Endothelial cell of umbilical vein (primary cell): ENCODE measurements at regions not wholly inside any gene's neighbourhood (a gene's known extent, or its start where the extent isn't known, plus 50 kb on each side); places are given as distances from the start of the nearest gene placed in this dataset.

ENCODE experiments used
- BruUV-seq: library from RNA; stranded (reverse); fragments of 400-500 nt; replicated peaks from 2 replicates; lab custom pipeline; 2021; lab: Mats Ljungman, UMichigan
- CTCF ChIA-PET: fragments of 300-600, 350-600 bp; sonication (Branson Sonifier 250); formaldehyde crosslinking; loops from one replicate; lab custom pipeline; 2021; ENCODE audit warnings: antibody characterized with exemption, inconsistent platforms; lab: Charles Lee
- POLR2A ChIA-PET: fragments of 300-600, 350-600 bp; sonication (Branson Sonifier 250); formaldehyde crosslinking; loops from one replicate; lab custom pipeline; 2021; ENCODE audit warnings: antibody characterized with exemption, inconsistent platforms; lab: Charles Lee
- DNase-seq: peaks from one replicate; pipeline ENCODE4 v3.0.0-alpha.2; 2011; ENCODE audit warnings: low read depth, low spot score
- FAIRE-seq: peaks from 2 replicates; lab custom pipeline; 2011; peaks lifted over from hg19 to GRCh38; lab: Jason Lieb, UNC
- H2AFZ ChIP-seq: 2 replicates; pipeline ENCODE4 v1.6.0; 2012; ENCODE audit warnings: low read depth, low read length, control low read depth, inconsistent platforms
- H3K27ac ChIP-seq: 2 replicates; pipeline ENCODE4 v1.5.1; 2011; ENCODE audit warnings: low read depth, mild to moderate bottlenecking, control low read depth, low read length, moderate library complexity; ENCODE audit not compliant: insufficient read depth
- H3K27me3 ChIP-seq, 2 experiments: 2 replicates each; pipeline versions ENCODE4 v1.6.0 to v1.6.1; 2011; ENCODE audit warnings: low read length in 2 of 2, mixed read lengths in 1 of 2; ENCODE audit not compliant: control insufficient read depth in 2 of 2, insufficient read depth in 2 of 2
- H3K36me3 ChIP-seq, 2 experiments: 2 replicates in 1 of 2; 3 replicates in 1 of 2; pipeline ENCODE4 v1.5.1; 2011; ENCODE audit warnings: low read length in 2 of 2, mild to moderate bottlenecking in 1 of 2, moderate library complexity in 1 of 2; ENCODE audit not compliant: control insufficient read depth in 2 of 2, insufficient read depth in 2 of 2; ENCODE audit errors: extremely low read depth in 1 of 2
- H3K4me1 ChIP-seq: 3 replicates; pipeline ENCODE4 v1.5.1; 2011; ENCODE audit warnings: mild to moderate bottlenecking, low read length; ENCODE audit not compliant: control insufficient read depth, insufficient read depth; ENCODE audit errors: extremely low read depth
- H3K4me2 ChIP-seq: 2 replicates; pipeline ENCODE4 v1.6.1; 2011; ENCODE audit warnings: low read length, control low read depth, mixed read lengths; ENCODE audit not compliant: insufficient read depth
- H3K4me3 ChIP-seq, 3 experiments: fragments of 200-600 bp in 1 of 3; sonication (generic), shearing (Covaris generic) in 1 of 3; replicated peaks in 1 of 3; 2 replicates each; pipeline ENCODE4 v1.5.1; 2011 to 2016; ENCODE audit warnings: control low read depth in 3 of 3, low read length in 3 of 3, mild to moderate bottlenecking in 2 of 3, inconsistent platforms in 1 of 3, low read depth in 1 of 3, moderate library complexity in 1 of 3; ENCODE audit not compliant: insufficient read depth in 1 of 3
- H3K79me2 ChIP-seq: 2 replicates; pipeline ENCODE4 v1.6.0; 2012; ENCODE audit warnings: low read length, inconsistent platforms; ENCODE audit not compliant: control insufficient read depth, insufficient read depth
- H3K9ac ChIP-seq: replicated peaks from 2 replicates; pipeline ENCODE3; 2011; ENCODE audit warnings: low read length, control low read depth; ENCODE audit not compliant: insufficient read depth; ENCODE audit errors: extremely low read depth
- H3K9me1 ChIP-seq: replicated peaks from 3 replicates; pipeline ENCODE4 v1.6.0; 2011; ENCODE audit warnings: mild to moderate bottlenecking, low read length; ENCODE audit not compliant: control insufficient read depth, insufficient read depth; ENCODE audit errors: extremely low read depth
- H3K9me3 ChIP-seq: replicated peaks from 2 replicates; pipeline ENCODE4 v1.5.1; 2012; ENCODE audit warnings: low read length, inconsistent platforms; ENCODE audit not compliant: control insufficient read depth, insufficient read depth
- H4K20me1 ChIP-seq: replicated peaks from 2 replicates; pipeline ENCODE3; 2011; ENCODE audit warnings: mild to moderate bottlenecking, low read length; ENCODE audit not compliant: control insufficient read depth, insufficient read depth; ENCODE audit errors: extremely low read depth
- EZH2 ChIP-seq: IDR thresholded peaks from 2 replicates; pipeline ENCODE4 v1.6.1; 2012; ENCODE audit warnings: borderline replicate concordance, low read depth, mild to moderate bottlenecking, moderate library complexity, low read length, inconsistent platforms; ENCODE audit not compliant: severe bottlenecking
- FOS ChIP-seq: IDR thresholded peaks from 2 replicates; pipeline ENCODE4 v1.6.1; 2011; ENCODE audit warnings: mild to moderate bottlenecking, low read length, moderate library complexity, borderline replicate concordance; ENCODE audit not compliant: insufficient read depth
- GATA2 ChIP-seq: IDR thresholded peaks from 2 replicates; pipeline ENCODE4 v1.7.0; 2011; ENCODE audit warnings: low read depth, mild to moderate bottlenecking, moderate library complexity, mixed read lengths, low read length; ENCODE audit not compliant: insufficient read length, insufficient read depth
- JUN ChIP-seq: IDR thresholded peaks from 2 replicates; pipeline ENCODE4 v1.6.1; 2011; ENCODE audit warnings: borderline replicate concordance, low read depth; ENCODE audit not compliant: insufficient read length, insufficient read depth
- MYC ChIP-seq: IDR thresholded peaks from one replicate; pipeline ENCODE4 v1.6.1; 2011; ENCODE audit warnings: mild to moderate bottlenecking, low read depth, low read length
- POLR2A ChIP-seq: IDR thresholded peaks from 2 replicates; pipeline ENCODE4 v1.6.1; 2012; ENCODE audit warnings: low read depth, mild to moderate bottlenecking, control low read depth, low read length
- POLR2AphosphoS5 ChIP-seq: IDR thresholded peaks from 2 replicates; pipeline ENCODE4 v1.6.1; 2012; ENCODE audit warnings: low read depth, mild to moderate bottlenecking, control low read depth, low read length, moderate library complexity; ENCODE audit not compliant: insufficient read depth
- dilution Hi-C: fragments of 300-500 bp; cut with MboI; formaldehyde crosslinking; loops from one replicate; pipeline ENCODE4 v1.15.0; 2019; ENCODE audit warnings: low sequenced_read_pairs; ENCODE audit not compliant: extremely low pct_ligation_motif_present
- intact Hi-C: fragments of 100-400 bp; cut with micrococcal nuclease; formaldehyde crosslinking; loops from one replicate; pipeline ENCODE4 v1.10.0; 2022
- TF ChIP-seq, protein P1 (sequence below): IDR thresholded peaks from 2 replicates; pipeline ENCODE4 v1.6.1; 2011; ENCODE audit not compliant: insufficient read depth, insufficient read length
- TF ChIP-seq, protein P2 (sequence below), 2 donors: IDR thresholded peaks; 1 replicate in 1 of 2; 2 replicates in 1 of 2; pipeline ENCODE4 v1.5.1; 2011; ENCODE audit warnings: low read length in 2 of 2, mild to moderate bottlenecking in 2 of 2, moderate library complexity in 2 of 2, control low read depth in 1 of 2, inconsistent platforms in 1 of 2, low read depth in 1 of 2; ENCODE audit not compliant: insufficient read depth in 1 of 2; ENCODE audit errors: extremely low read depth in 1 of 2

DNA sequence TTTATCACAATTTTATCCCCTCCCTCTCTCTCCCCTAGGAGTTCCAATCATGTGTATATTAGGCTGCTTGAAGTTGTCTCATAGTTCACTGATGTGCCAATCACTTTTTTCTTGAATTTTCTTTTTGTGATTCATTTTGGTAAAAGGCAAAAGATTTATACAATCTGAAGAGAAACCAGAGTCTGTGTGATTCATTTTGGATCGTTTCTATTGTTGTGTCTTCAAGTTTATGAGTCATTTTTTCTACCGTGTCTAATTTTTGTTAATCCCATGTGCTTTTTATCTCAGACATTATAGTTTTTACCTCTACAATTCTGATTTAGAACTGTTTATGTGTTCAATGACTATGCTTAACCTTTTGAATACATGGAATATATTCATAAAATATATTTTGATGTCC lies 483.9 kb upstream of the AUTS2 start:
- TF ChIP-seq EZH2: no peak
- TF ChIP-seq POLR2AphosphoS5: no peak
- TF ChIP-seq FOS: no peak
- TF ChIP-seq JUN: no peak
- TF ChIP-seq MYC: no peak
- TF ChIP-seq, protein P1, sequence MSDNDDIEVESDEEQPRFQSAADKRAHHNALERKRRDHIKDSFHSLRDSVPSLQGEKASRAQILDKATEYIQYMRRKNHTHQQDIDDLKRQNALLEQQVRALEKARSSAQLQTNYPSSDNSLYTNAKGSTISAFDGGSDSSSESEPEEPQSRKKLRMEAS: no peak
- no peak for TF ChIP-seq GATA2
- no peak for TF ChIP-seq POLR2A
- TF ChIP-seq, protein P2, sequence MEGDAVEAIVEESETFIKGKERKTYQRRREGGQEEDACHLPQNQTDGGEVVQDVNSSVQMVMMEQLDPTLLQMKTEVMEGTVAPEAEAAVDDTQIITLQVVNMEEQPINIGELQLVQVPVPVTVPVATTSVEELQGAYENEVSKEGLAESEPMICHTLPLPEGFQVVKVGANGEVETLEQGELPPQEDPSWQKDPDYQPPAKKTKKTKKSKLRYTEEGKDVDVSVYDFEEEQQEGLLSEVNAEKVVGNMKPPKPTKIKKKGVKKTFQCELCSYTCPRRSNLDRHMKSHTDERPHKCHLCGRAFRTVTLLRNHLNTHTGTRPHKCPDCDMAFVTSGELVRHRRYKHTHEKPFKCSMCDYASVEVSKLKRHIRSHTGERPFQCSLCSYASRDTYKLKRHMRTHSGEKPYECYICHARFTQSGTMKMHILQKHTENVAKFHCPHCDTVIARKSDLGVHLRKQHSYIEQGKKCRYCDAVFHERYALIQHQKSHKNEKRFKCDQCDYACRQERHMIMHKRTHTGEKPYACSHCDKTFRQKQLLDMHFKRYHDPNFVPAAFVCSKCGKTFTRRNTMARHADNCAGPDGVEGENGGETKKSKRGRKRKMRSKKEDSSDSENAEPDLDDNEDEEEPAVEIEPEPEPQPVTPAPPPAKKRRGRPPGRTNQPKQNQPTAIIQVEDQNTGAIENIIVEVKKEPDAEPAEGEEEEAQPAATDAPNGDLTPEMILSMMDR (IDR thresholded peaks at IDR 0.05; ENCODE audit: extremely low read depth in 1 of 2, insufficient read depth in 1 of 2, low read depth in 1 of 2, low read length in 2 of 2): no peak
- Histone ChIP-seq H4K20me1 (no peaks in the 10 kb centered on the region), H3K9me1 (no peaks in the 10 kb centered on the region), H3K27ac (no peak overlapping the region), H3K9me3 (peaks cover 4% of the 10 kb centered on the region), H2AFZ (no peak overlapping the region), H3K79me2 (no peaks in the 10 kb centered on the region), H3K9ac (no peak overlapping the region), H3K4me3 (no peak overlapping the region), H3K36me3 (no peaks in the 10 kb centered on the region), H3K4me1 (no peaks in the 10 kb centered on the region), H3K27me3 (no peaks in the 10 kb centered on the region), H3K4me2 (no peak overlapping the region)
- ChIA-PET CTCF (no interaction called here), POLR2A (no interaction called here)
- BruUV-seq: no TSS peak
- dilution Hi-C loops (no loop called here), intact Hi-C loops (no loop called here)
- DNase-seq: no peak
- no peak for FAIRE-seq
